Activated CD4-positive, alpha-beta memory T cell treated with anti-CD3 and anti-CD28 coated beads, Interleukin-2, amount 10 ng/mL, durations not matched to agents 7 days and 5 days (primary cell): ENCODE measurements at regions not wholly inside any gene's neighbourhood (a gene's known extent, or its start where the extent isn't known, plus 50 kb on each side); places are given as distances from the start of the nearest gene placed in this dataset.

Source experiments
- CTCF ChIA-PET: fragments of 350-600 bp; sonication (Branson Sonifier 250); formaldehyde crosslinking; loops from one replicate; lab custom pipeline; 2021; ENCODE audit warnings: antibody characterized with exemption, inconsistent platforms; lab: Charles Lee
- POLR2A ChIA-PET: fragments of 350-600 bp; sonication (Branson Sonifier 250); formaldehyde crosslinking; loops from one replicate; lab custom pipeline; 2021; ENCODE audit warnings: antibody characterized with exemption; lab: Charles Lee
- DNase-seq: peaks from one replicate; pipeline ENCODE4 v3.0.0-alpha.2; 2020
- H3K27ac Mint-ChIP-seq: one replicate; pipeline ENCODE4 v1.8.0; 2021; ENCODE audit warnings: mild to moderate bottlenecking, mixed read lengths
- H3K27me3 Mint-ChIP-seq: one replicate; pipeline ENCODE4 v1.8.0; 2021; ENCODE audit warnings: mixed read lengths
- H3K36me3 Mint-ChIP-seq: one replicate; pipeline ENCODE4 v1.8.0; 2021; ENCODE audit warnings: low read depth, mixed read lengths
- H3K4me1 Mint-ChIP-seq: one replicate; pipeline ENCODE4 v1.8.0; 2021; ENCODE audit warnings: mixed read lengths
- H3K4me3 Mint-ChIP-seq: one replicate; pipeline ENCODE4 v1.8.0; 2021; ENCODE audit warnings: mild to moderate bottlenecking, mixed read lengths
- H3K9me3 Mint-ChIP-seq: one replicate; pipeline ENCODE4 v1.8.0; 2021; ENCODE audit warnings: mixed read lengths

- Mint-ChIP-seq H3K27me3 (no peaks in the 10 kb centered on the region), H3K27ac (no peak overlapping the region), H3K4me1 (no peaks in the 10 kb centered on the region), H3K9me3 (no peaks in the 10 kb centered on the region), H3K4me3 (no peak overlapping the region), H3K36me3 (no peaks in the 10 kb centered on the region)
- ChIA-PET CTCF (no interaction called here), POLR2A (no interaction called here)
- no peak for DNase-seq
These were observed 1284.9 kb upstream of the LRRTM1 start for GRCh38 chr2:81589406-81589805.

- ChIA-PET POLR2A (no interaction called here), CTCF (no interaction called here)
- Mint-ChIP-seq H3K27ac (no peak overlapping the region), H3K27me3 (no peaks in the 10 kb centered on the region), H3K9me3 (peaks cover 10% of the 10 kb centered on the region), H3K36me3 (no peaks in the 10 kb centered on the region), H3K4me1 (no peaks in the 10 kb centered on the region), H3K4me3 (no peak overlapping the region)
- DNase-seq: no peak
These were observed 1279.0 kb upstream of the LRRTM1 start for GRCh38 chr2:81583311-81584108.

GRCh38 chr2:81576713-81577112 lies 1272.2 kb upstream of the LRRTM1 start:
- H3K27me3 Mint-ChIP-seq: no peaks in the 10 kb centered on the region
- ChIA-PET POLR2A (no interaction called here), CTCF (no interaction called here)
- no peaks in the 10 kb centered on the region for H3K36me3 Mint-ChIP-seq
- H3K9me3 Mint-ChIP-seq: peaks cover 13% of the 10 kb centered on the region
- no peak for DNase-seq
- H3K4me3 Mint-ChIP-seq: no peak overlapping the region
- H3K27ac Mint-ChIP-seq: no peak overlapping the region
- H3K4me1 Mint-ChIP-seq: no peaks in the 10 kb centered on the region

GRCh38 chr2:81551040-81551634 lies 1246.6 kb upstream of the LRRTM1 start:
- CTCF ChIA-PET: no interaction called here
- Mint-ChIP-seq H3K27ac (no peak overlapping the region), H3K36me3 (no peaks in the 10 kb centered on the region), H3K4me3 (no peak overlapping the region), H3K27me3 (no peaks in the 10 kb centered on the region), H3K4me1 (no peaks in the 10 kb centered on the region), H3K9me3 (peaks cover 8% of the 10 kb centered on the region)
- no peak for DNase-seq
- POLR2A ChIA-PET: no interaction called here

- ChIA-PET CTCF (no interaction called here), POLR2A (no interaction called here)
- H3K4me3 Mint-ChIP-seq: no peak overlapping the region
- H3K27ac Mint-ChIP-seq: no peak overlapping the region
- H3K9me3 Mint-ChIP-seq: peaks cover 8% of the 10 kb centered on the region
- DNase-seq: no peak
- no peaks in the 10 kb centered on the region for H3K4me1 Mint-ChIP-seq
- no peaks in the 10 kb centered on the region for H3K27me3 Mint-ChIP-seq
- H3K36me3 Mint-ChIP-seq: no peaks in the 10 kb centered on the region
These were observed 1245.7 kb upstream of the LRRTM1 start for GRCh38 chr2:81550277-81550676.

GRCh38 chr2:81549646-81550045 lies 1245.1 kb upstream of the LRRTM1 start:
- no peaks in the 10 kb centered on the region for H3K36me3 Mint-ChIP-seq

GRCh38 chr2:81545626-81546025 lies 1241.1 kb upstream of the LRRTM1 start:
- no peaks in the 10 kb centered on the region for H3K27me3 Mint-ChIP-seq
- no peak for DNase-seq
- H3K36me3 Mint-ChIP-seq: no peaks in the 10 kb centered on the region
- no peaks in the 10 kb centered on the region for H3K4me1 Mint-ChIP-seq
- no peak overlapping the region for H3K4me3 Mint-ChIP-seq
- H3K9me3 Mint-ChIP-seq: peaks cover 2% of the 10 kb centered on the region
- no peak overlapping the region for H3K27ac Mint-ChIP-seq
- ChIA-PET CTCF (no interaction called here), POLR2A (no interaction called here)

More at GRCh38 chr2:81549646-81550045, 1245.1 kb upstream of the LRRTM1 start:
- DNase-seq: no peak
- H3K4me3 Mint-ChIP-seq: no peak overlapping the region
- H3K27me3 Mint-ChIP-seq: no peaks in the 10 kb centered on the region
- ChIA-PET CTCF (no interaction called here), POLR2A (no interaction called here)
- H3K9me3 Mint-ChIP-seq: peaks cover 8% of the 10 kb centered on the region
- H3K27ac Mint-ChIP-seq: no peak overlapping the region
- H3K4me1 Mint-ChIP-seq: no peaks in the 10 kb centered on the region

- no peak for DNase-seq
- Mint-ChIP-seq H3K27me3 (no peaks in the 10 kb centered on the region), H3K36me3 (no peaks in the 10 kb centered on the region), H3K4me1 (no peaks in the 10 kb centered on the region), H3K27ac (no peak overlapping the region), H3K9me3 (peaks cover 5% of the 10 kb centered on the region), H3K4me3 (no peak overlapping the region)
- POLR2A ChIA-PET: no interaction called here
- CTCF ChIA-PET: no interaction called here
These were observed 1237.6 kb upstream of the LRRTM1 start for GRCh38 chr2:81542119-81542518.

- POLR2A ChIA-PET: no interaction called here
These were observed 1225.4 kb upstream of the LRRTM1 start for GRCh38 chr2:81529944-81530343.

GRCh38 chr2:81528852-81529480 lies 1224.4 kb upstream of the LRRTM1 start:
- ChIA-PET CTCF (no interaction called here), POLR2A (no interaction called here)
- Mint-ChIP-seq H3K27ac (no peak overlapping the region), H3K4me1 (no peaks in the 10 kb centered on the region), H3K36me3 (no peaks in the 10 kb centered on the region), H3K4me3 (no peak overlapping the region), H3K27me3 (no peaks in the 10 kb centered on the region), H3K9me3 (peaks cover 16% of the 10 kb centered on the region)
- no peak for DNase-seq

More at GRCh38 chr2:81529944-81530343, 1225.4 kb upstream of the LRRTM1 start:
- H3K36me3 Mint-ChIP-seq: no peaks in the 10 kb centered on the region
- no peak overlapping the region for H3K27ac Mint-ChIP-seq
- peaks cover 13% of the 10 kb centered on the region for H3K9me3 Mint-ChIP-seq
- H3K4me3 Mint-ChIP-seq: no peak overlapping the region
- DNase-seq: no peak
- no peaks in the 10 kb centered on the region for H3K27me3 Mint-ChIP-seq
- CTCF ChIA-PET: no interaction called here
- H3K4me1 Mint-ChIP-seq: no peaks in the 10 kb centered on the region

GRCh38 chr2:81523344-81523743 lies 1218.8 kb upstream of the LRRTM1 start:
- Mint-ChIP-seq H3K4me1 (no peaks in the 10 kb centered on the region), H3K27ac (no peak overlapping the region), H3K27me3 (no peaks in the 10 kb centered on the region), H3K36me3 (no peaks in the 10 kb centered on the region), H3K9me3 (peaks cover 22% of the 10 kb centered on the region), H3K4me3 (no peak overlapping the region)
- no peak for DNase-seq
- ChIA-PET POLR2A (no interaction called here), CTCF (no interaction called here)

- Mint-ChIP-seq H3K9me3 (peaks cover 6% of the 10 kb centered on the region), H3K36me3 (no peaks in the 10 kb centered on the region), H3K4me1 (no peaks in the 10 kb centered on the region), H3K4me3 (no peak overlapping the region), H3K27me3 (no peaks in the 10 kb centered on the region), H3K27ac (no peak overlapping the region)
- ChIA-PET CTCF (no interaction called here), POLR2A (no interaction called here)
- DNase-seq: no peak
These were observed 1208.8 kb upstream of the LRRTM1 start for GRCh38 chr2:81513328-81513727.

GRCh38 chr2:81505586-81505985 lies 1201.0 kb upstream of the LRRTM1 start:
- Mint-ChIP-seq H3K27me3 (no peaks in the 10 kb centered on the region), H3K27ac (no peak overlapping the region), H3K4me3 (no peak overlapping the region), H3K36me3 (no peaks in the 10 kb centered on the region), H3K9me3 (peaks cover 7% of the 10 kb centered on the region), H3K4me1 (no peaks in the 10 kb centered on the region)
- no peak for DNase-seq
- POLR2A ChIA-PET: no interaction called here
- CTCF ChIA-PET: no interaction called here
